GM21381 (cell line): ENCODE measurements at regions not wholly inside any gene's neighbourhood (a gene's known extent, or its start where the extent isn't known, plus 50 kb on each side); places are given as distances from the start of the nearest gene placed in this dataset.

Experiments
- ATAC-seq: cut with Tn5 transposase; IDR thresholded peaks from one replicate; pipeline ENCODE4 v1.9.1; 2021; ENCODE audit warnings: mild to moderate bottlenecking, moderate library complexity; ENCODE audit not compliant: unreplicated experiment

- no peak for ATAC-seq
Measured at GRCh38 chr2:120620025-120620793, 115.5 kb upstream of the GLI2 start.

- no peak for ATAC-seq
Measured at GRCh38 chr2:120622159-120622869, 113.4 kb upstream of the GLI2 start.

- no peak for ATAC-seq
Measured at GRCh38 chr2:120622886-120623753, 112.5 kb upstream of the GLI2 start.

- no peak for ATAC-seq
Measured at GRCh38 chr2:120624061-120624737, 111.5 kb upstream of the GLI2 start.

GRCh38 chr2:120624738-120625446 is 110.8 kb upstream of the GLI2 start:
- no peak for ATAC-seq

GRCh38 chr2:120625865-120626560 is 109.7 kb upstream of the GLI2 start:
- ATAC-seq = no peak

GRCh38 chr2:120626566-120626965 is 109.1 kb upstream of the GLI2 start:
- no peak for ATAC-seq

- no peak for ATAC-seq
Measured at GRCh38 chr2:120628248-120628647, 107.4 kb upstream of the GLI2 start.

GRCh38 chr2:120629241-120629895 is 106.3 kb upstream of the GLI2 start:
- no peak for ATAC-seq

- no peak for ATAC-seq
Measured at GRCh38 chr2:120630031-120630701, 105.5 kb upstream of the GLI2 start.

- ATAC-seq = no peak
Measured at GRCh38 chr2:120631236-120631635, 104.4 kb upstream of the GLI2 start.

GRCh38 chr2:120631724-120632123 is 103.9 kb upstream of the GLI2 start:
- ATAC-seq = no peak

GRCh38 chr2:120632796-120633646 is 102.6 kb upstream of the GLI2 start:
- no peak for ATAC-seq

- ATAC-seq = no peak
Measured at GRCh38 chr2:120634533-120634932, 101.1 kb upstream of the GLI2 start.

GRCh38 chr2:120635146-120635545 is 100.5 kb upstream of the GLI2 start:
- ATAC-seq = no peak

GRCh38 chr2:120637847-120638246 is 97.8 kb upstream of the GLI2 start:
- ATAC-seq = no peak

- no peak for ATAC-seq
Measured at GRCh38 chr2:120638450-120638849, 97.2 kb upstream of the GLI2 start.

- no peak for ATAC-seq
Measured at GRCh38 chr2:120641366-120641771, 94.3 kb upstream of the GLI2 start.
